Lung (tissue), 11 donors: ENCODE measurements at regions not wholly inside any gene's neighbourhood (a gene's known extent, or its start where the extent isn't known, plus 50 kb on each side); places are given as distances from the start of the nearest gene placed in this dataset.
A peak's percentile ranks its signal among the peaks of the same experiment; 100 is the strongest.

Source experiments
- ATAC-seq: fragments of 200-7000 bp; cut with Tn5 transposase; one replicate; pipeline ENCODE4 v1.9.1; 2020; ENCODE audit warnings: moderate number of reproducible peaks; ENCODE audit not compliant: insufficient read depth, low FRiP score
- DNase-seq, 3 donors: peaks; one replicate each; pipeline ENCODE4 v3.0.0-alpha.2; 2013 to 2017
- H3K27ac ChIP-seq, 2 donors: one replicate each; pipeline ENCODE4 v1.5.1; 2013; ENCODE audit warnings: mild to moderate bottlenecking in 2 of 2, moderate library complexity in 2 of 2, control low read depth in 1 of 2, inconsistent platforms in 1 of 2, low read depth in 1 of 2, low read length in 1 of 2
- H3K27me3 ChIP-seq, 3 donors: one replicate each; pipeline ENCODE4 v1.5.1; 2013; ENCODE audit warnings: low read length in 2 of 3; ENCODE audit not compliant: control insufficient read depth in 3 of 3, insufficient read depth in 3 of 3
- H3K36me3 ChIP-seq, 4 donors: one replicate each; pipeline ENCODE4 v1.5.1; 2013; ENCODE audit warnings: low read length in 4 of 4, mild to moderate bottlenecking in 1 of 4, moderate library complexity in 1 of 4; ENCODE audit not compliant: control insufficient read depth in 4 of 4, insufficient read depth in 4 of 4
- H3K4me1 ChIP-seq, 5 donors: one replicate each; pipeline ENCODE4 v1.5.1; 2013; ENCODE audit warnings: low read length in 5 of 5, mild to moderate bottlenecking in 2 of 5, moderate library complexity in 1 of 5; ENCODE audit not compliant: control insufficient read depth in 5 of 5, insufficient read depth in 5 of 5
- H3K4me3 ChIP-seq: one replicate; pipeline ENCODE4 v1.5.1; 2013; ENCODE audit warnings: mild to moderate bottlenecking, control low read depth, moderate library complexity
- H3K9ac ChIP-seq, 2 donors: one replicate each; pipeline ENCODE4 v1.5.1; 2013; ENCODE audit warnings: low read length in 2 of 2, control low read depth in 1 of 2; ENCODE audit not compliant: insufficient read depth in 1 of 2
- H3K9me3 ChIP-seq, 4 donors: one replicate each; pipeline ENCODE4 v1.5.1; 2013; ENCODE audit warnings: low read length in 3 of 4, mild to moderate bottlenecking in 1 of 4, moderate library complexity in 1 of 4; ENCODE audit not compliant: control insufficient read depth in 4 of 4, insufficient read depth in 3 of 4
- WGBS, 2 donors: extraction: QIAGEN DNeasy Blood & Tissue Kit; methylation state at CpG; one replicate each; pipeline ENCODE4 v1.1.7; 2013; 5-methylcytosine and 5-hydroxymethylcytosine counted together
- TF ChIP-seq, protein P1 (sequence below): IDR thresholded peaks from 2 replicates; pipeline ENCODE4 v1.5.1; 2012; ENCODE audit warnings: mild to moderate bottlenecking; ENCODE audit errors: control extremely low read depth, extremely low read depth
- donor health status: control.
- donor health status: control.
- donor health status: Bipolar disorder and iron deficiency.
- donor health status: healthy.
- donor health status: DM: yes; HTN: yes; CAD: no.

DNA sequence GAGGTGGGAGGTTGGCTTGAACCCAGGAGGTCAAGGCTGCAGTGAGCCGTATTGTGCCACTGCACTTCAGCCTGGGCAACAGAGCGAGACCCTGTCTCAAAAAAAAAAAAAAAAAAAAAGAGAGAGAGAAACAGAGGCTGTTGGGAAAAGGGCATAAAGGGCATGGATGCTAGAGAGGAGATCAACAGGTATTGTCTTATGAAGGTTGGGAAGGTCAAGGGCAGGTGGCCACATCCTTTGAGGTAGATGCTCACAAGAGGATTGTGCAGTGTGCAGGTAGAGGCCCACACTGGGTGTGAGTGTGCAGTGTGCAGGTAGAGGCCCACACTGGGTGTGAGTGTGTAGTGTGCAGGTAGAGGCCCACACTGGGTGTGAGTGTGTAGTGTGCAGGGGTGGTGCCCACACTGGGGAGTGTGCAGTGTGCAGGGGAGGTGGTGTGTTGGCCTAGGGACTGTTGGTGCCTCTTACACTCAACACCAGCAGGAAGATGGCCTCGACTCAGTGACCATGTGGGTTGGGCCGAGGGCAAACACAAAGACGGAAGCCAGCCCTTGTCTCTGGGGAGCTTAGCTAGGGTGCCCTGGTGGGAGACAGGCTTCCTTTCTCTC lies 404.9 kb upstream of the TNRC6C start:
- no peak overlapping the region for H3K9ac ChIP-seq
- ATAC-seq, result no peak
- H3K4me1 ChIP-seq, result peaks cover 0 to 17% (median 0%) of the 10 kb centered on the region in 5 donors
- H3K36me3 ChIP-seq, result no peaks in the 10 kb centered on the region
- DNase-seq, result no peak
- H3K27me3 ChIP-seq, result no peaks in the 10 kb centered on the region
- no peak overlapping the region for H3K4me3 ChIP-seq
- 88 to 91% methylated on average over 5 of the region's 5 CpGs for WGBS, 2 donors
- TF ChIP-seq, protein P1, sequence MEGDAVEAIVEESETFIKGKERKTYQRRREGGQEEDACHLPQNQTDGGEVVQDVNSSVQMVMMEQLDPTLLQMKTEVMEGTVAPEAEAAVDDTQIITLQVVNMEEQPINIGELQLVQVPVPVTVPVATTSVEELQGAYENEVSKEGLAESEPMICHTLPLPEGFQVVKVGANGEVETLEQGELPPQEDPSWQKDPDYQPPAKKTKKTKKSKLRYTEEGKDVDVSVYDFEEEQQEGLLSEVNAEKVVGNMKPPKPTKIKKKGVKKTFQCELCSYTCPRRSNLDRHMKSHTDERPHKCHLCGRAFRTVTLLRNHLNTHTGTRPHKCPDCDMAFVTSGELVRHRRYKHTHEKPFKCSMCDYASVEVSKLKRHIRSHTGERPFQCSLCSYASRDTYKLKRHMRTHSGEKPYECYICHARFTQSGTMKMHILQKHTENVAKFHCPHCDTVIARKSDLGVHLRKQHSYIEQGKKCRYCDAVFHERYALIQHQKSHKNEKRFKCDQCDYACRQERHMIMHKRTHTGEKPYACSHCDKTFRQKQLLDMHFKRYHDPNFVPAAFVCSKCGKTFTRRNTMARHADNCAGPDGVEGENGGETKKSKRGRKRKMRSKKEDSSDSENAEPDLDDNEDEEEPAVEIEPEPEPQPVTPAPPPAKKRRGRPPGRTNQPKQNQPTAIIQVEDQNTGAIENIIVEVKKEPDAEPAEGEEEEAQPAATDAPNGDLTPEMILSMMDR, result no peak
- H3K27ac ChIP-seq, result no peak overlapping the region
- no peaks in the 10 kb centered on the region for H3K9me3 ChIP-seq

DNA sequence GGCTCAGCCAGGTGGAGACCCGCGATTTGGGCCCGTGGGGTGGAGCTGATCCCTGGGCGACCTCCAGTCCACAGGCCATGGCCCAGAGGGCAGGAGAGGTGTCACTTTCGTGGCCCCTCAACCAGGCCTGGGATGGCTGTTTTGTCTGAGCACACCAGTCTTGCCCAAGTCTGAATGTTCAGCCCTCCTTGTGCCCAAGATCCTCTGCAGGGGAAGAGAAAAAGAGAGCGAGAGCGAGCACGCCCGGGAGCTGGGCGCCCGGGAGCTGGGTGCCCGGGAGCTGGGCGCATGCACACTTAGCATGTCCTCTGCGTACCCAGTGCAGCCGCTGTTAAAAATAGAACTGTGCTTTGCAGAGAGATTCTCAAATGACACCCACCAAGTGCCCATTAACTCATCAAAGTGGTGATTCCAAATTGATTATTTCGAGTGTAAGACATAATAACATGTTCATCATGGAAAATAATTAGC lies 403.3 kb upstream of the TNRC6C start:
- TF ChIP-seq, protein P1, result no peak
- Histone ChIP-seq H3K4me1 (peaks cover 0 to 17% (median 0%) of the 10 kb centered on the region in 5 donors), H3K9me3 (no peaks in the 10 kb centered on the region), H3K36me3 (no peaks in the 10 kb centered on the region), H3K27me3 (no peaks in the 10 kb centered on the region), H3K9ac (no peak overlapping the region), H3K27ac (no peak overlapping the region), H3K4me3 (no peak overlapping the region)
- no peak for DNase-seq
- no peak for ATAC-seq
- 78 to 85% methylated on average over 16 of the region's 16 CpGs for WGBS, 2 donors

DNA sequence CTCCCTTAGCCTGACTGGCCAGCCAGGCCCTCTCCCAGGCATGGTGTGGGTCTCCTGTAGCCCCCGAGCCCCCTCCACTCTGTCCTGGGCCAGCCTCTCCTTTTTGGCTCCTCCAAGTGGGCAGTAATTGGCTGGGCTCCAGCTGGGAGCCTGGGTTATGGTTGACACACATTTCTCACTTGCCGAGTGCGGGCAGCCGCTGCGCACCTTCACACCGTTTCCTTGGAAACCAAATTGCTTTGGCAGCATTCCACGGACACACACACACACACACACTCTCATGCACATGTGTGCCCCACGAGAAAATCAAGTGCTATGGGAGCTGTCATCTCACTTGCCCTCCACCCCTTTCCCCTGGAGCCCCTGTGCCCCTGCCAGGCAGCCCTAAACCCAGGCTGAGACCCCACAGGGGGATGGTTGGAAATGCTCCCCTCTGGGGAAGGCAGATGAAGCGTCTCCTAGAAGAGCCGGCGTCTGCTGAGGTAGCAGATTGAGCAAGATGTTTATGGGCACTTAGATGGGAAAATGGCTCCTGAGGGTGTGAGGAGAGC lies 402.7 kb upstream of the TNRC6C start:
- no peaks in the 10 kb centered on the region for H3K36me3 ChIP-seq
- no peak for ATAC-seq
- peak; percentile 79 to 87 (median 86) for DNase-seq
- no peaks in the 10 kb centered on the region for H3K27me3 ChIP-seq
- TF ChIP-seq, protein P1, result no peak
- no peak overlapping the region for H3K4me3 ChIP-seq
- no peaks in the 10 kb centered on the region for H3K9me3 ChIP-seq
- H3K9ac ChIP-seq, result no peak overlapping the region
- no peak overlapping the region for H3K27ac ChIP-seq
- 27 to 66% methylated on average over 11 of the region's 11 CpGs for WGBS, 2 donors
- peaks cover 0 to 17% (median 0%) of the 10 kb centered on the region in 5 donors for H3K4me1 ChIP-seq
